Esophagus squamous epithelium (tissue), 4 donors: ENCODE measurements at regions not wholly inside any gene's neighbourhood (a gene's known extent, or its start where the extent isn't known, plus 50 kb on each side); places are given as distances from the start of the nearest gene placed in this dataset.

ENCODE experiments used
- POLR2A ChIP-seq, 4 donors: fragments of 450-650 bp; IDR thresholded peaks; one replicate each; pipeline ENCODE4 v1.6.1; 2017; ENCODE audit warnings: antibody characterized with exemption in 4 of 4, mild to moderate bottlenecking in 4 of 4, moderate library complexity in 3 of 4
- TF ChIP-seq, protein P1 (sequence below), 6 experiments: fragments of 450-650 bp in 4 of 6; fragments of 200-600 bp in 2 of 6; sonication (generic) in 2 of 6; IDR thresholded peaks; one replicate each; pipeline ENCODE4 v1.5.1; 2016 to 2019; ENCODE audit warnings: antibody characterized with exemption in 6 of 6, mild to moderate bottlenecking in 4 of 6, moderate library complexity in 4 of 6

DNA sequence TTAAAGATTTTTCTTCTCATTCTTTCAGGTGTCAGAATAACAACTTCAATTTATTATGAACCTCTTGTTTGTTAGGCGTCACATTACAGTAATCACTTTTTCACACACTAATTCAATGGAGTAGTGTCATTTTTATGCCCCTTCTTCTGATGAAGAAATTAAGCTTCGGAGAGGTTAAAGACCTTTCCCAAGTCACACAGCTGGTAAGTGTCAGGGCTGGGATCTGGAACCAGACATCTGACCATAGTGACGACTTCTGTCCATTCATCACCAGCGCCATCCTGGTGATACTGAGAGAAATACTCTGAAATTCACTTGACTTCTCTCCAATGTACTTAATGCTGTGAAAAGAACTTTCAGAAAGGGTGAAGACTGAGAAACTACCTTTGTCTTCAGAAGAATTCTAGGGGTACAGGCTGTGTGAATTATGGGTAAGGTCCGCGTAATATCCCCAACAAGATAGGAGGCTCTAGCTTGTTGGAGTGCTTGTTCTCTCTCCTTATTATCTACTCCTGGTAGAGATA is 173.8 kb downstream of the GAS1 start:
- TF ChIP-seq, protein P1, sequence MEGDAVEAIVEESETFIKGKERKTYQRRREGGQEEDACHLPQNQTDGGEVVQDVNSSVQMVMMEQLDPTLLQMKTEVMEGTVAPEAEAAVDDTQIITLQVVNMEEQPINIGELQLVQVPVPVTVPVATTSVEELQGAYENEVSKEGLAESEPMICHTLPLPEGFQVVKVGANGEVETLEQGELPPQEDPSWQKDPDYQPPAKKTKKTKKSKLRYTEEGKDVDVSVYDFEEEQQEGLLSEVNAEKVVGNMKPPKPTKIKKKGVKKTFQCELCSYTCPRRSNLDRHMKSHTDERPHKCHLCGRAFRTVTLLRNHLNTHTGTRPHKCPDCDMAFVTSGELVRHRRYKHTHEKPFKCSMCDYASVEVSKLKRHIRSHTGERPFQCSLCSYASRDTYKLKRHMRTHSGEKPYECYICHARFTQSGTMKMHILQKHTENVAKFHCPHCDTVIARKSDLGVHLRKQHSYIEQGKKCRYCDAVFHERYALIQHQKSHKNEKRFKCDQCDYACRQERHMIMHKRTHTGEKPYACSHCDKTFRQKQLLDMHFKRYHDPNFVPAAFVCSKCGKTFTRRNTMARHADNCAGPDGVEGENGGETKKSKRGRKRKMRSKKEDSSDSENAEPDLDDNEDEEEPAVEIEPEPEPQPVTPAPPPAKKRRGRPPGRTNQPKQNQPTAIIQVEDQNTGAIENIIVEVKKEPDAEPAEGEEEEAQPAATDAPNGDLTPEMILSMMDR (IDR thresholded peaks at IDR 0.05): no peak
- TF ChIP-seq POLR2A (IDR thresholded peaks at IDR 0.05): no peak
